OCI-LY1 (cell line): ENCODE measurements at regions not wholly inside any gene's neighbourhood (a gene's known extent, or its start where the extent isn't known, plus 50 kb on each side); places are given as distances from the start of the nearest gene placed in this dataset.

ENCODE experiments used
- H2AFZ ChIP-seq: fragments of 200-600 bp; sonication (generic), shearing (Covaris generic); 2 replicates; pipeline ENCODE4 v1.6.0; 2014; ENCODE audit warnings: antibody characterized with exemption, mild to moderate bottlenecking, low read length
- H3F3A ChIP-seq: fragments of 200-600 bp; sonication (generic), shearing (Covaris generic); 2 replicates; pipeline ENCODE4 v1.6.0; 2014; ENCODE audit warnings: mild to moderate bottlenecking, antibody characterized with exemption, low read length, moderate library complexity; ENCODE audit not compliant: insufficient read depth
- H3K27ac ChIP-seq: fragments of 200-600 bp; sonication (generic); 2 replicates; pipeline ENCODE4 v1.5.1; 2014; ENCODE audit warnings: low read length, mixed run types, mild to moderate bottlenecking, low read depth; ENCODE audit not compliant: poor library complexity, severe bottlenecking
- H3K27me3 ChIP-seq: fragments of 200-600 bp; sonication (generic); 2 replicates; pipeline ENCODE4 v1.6.0; 2014; ENCODE audit warnings: antibody characterized with exemption, mild to moderate bottlenecking, low read length, moderate library complexity; ENCODE audit not compliant: insufficient read depth
- H3K36me3 ChIP-seq: fragments of 200-600 bp; sonication (generic); 2 replicates; pipeline ENCODE4 v1.6.1; 2014; ENCODE audit warnings: mild to moderate bottlenecking, antibody characterized with exemption, low read length, moderate library complexity, mixed read lengths; ENCODE audit not compliant: insufficient read depth
- H3K4me1 ChIP-seq: fragments of 200-600 bp; sonication (generic); 2 replicates; pipeline ENCODE4 v1.5.1; 2014; ENCODE audit warnings: mild to moderate bottlenecking, low read length, moderate library complexity; ENCODE audit not compliant: insufficient read depth, severe bottlenecking
- H3K4me2 ChIP-seq: fragments of 200-600 bp; sonication (generic), shearing (Covaris generic); 2 replicates; pipeline ENCODE4 v1.6.1; 2014; ENCODE audit warnings: low read length
- H3K4me3 ChIP-seq: fragments of 200-600 bp; sonication (generic); 2 replicates; pipeline ENCODE4 v1.5.1; 2014; ENCODE audit warnings: low read length, low read depth, mild to moderate bottlenecking, mixed read lengths; ENCODE audit not compliant: poor library complexity, severe bottlenecking
- H3K79me2 ChIP-seq: fragments of 200-600 bp; shearing (Covaris generic); 2 replicates; pipeline ENCODE4 v1.6.1; 2016; ENCODE audit warnings: mixed run types, low read length, mixed read lengths; ENCODE audit not compliant: insufficient read depth
- H3K9ac ChIP-seq: fragments of 200-600 bp; sonication (generic), shearing (Covaris generic); 2 replicates; pipeline ENCODE4 v1.6.1; 2014; ENCODE audit warnings: mild to moderate bottlenecking, low read length, mixed read lengths
- H3K9me2 ChIP-seq: fragments of 200-600 bp; sonication (generic), shearing (Covaris generic); 2 replicates; pipeline ENCODE4 v1.6.1; 2014; ENCODE audit warnings: low read depth, mild to moderate bottlenecking, low read length, mixed read lengths
- H3K9me3 ChIP-seq: fragments of 200-600 bp; shearing (Covaris generic); 2 replicates; pipeline ENCODE4 v1.6.1; 2014; ENCODE audit warnings: low read length, mixed read lengths
- H4K20me1 ChIP-seq: fragments of 200-600 bp; sonication (generic), shearing (Covaris generic); 2 replicates; pipeline ENCODE4 v1.6.0; 2016; ENCODE audit warnings: mild to moderate bottlenecking, low read length; ENCODE audit not compliant: insufficient read depth
- EZH2 ChIP-seq: fragments of 200-600 bp; sonication (generic), shearing (Covaris generic); IDR thresholded peaks from 2 replicates; pipeline ENCODE4 v1.8.0; 2017; ENCODE audit warnings: borderline replicate concordance, mixed run types, mild to moderate bottlenecking, antibody characterized with exemption, low read length, moderate library complexity, mixed read lengths
- TF ChIP-seq, protein P1 (sequence below): fragments of 200-600 bp; sonication (generic), shearing (Covaris generic); IDR thresholded peaks from 2 replicates; pipeline ENCODE4 v1.5.1; 2017; ENCODE audit warnings: mild to moderate bottlenecking, antibody characterized with exemption, low read length, moderate library complexity, mixed read lengths

DNA sequence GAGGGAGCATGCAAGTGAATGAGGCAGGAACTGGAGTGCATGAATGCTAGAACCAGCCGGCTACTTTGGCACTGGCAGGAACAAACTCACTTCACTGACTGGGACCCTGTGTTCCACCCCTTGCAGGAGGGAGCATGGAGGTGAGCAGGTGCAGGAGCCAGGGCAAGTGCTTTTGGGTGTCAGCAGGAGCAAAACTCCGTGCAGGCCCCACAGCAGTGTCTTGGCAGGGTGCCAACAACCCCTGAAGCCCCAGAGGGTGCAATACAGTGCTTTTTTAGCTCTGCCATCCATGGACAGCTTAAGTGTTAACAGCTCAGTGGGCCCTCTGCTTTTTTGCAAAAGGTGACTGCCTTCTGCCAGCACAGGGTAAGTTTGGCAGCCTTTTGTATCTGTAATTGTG, 245.8 kb upstream of the PCSK5 start:
- Histone ChIP-seq H3K4me3 (peak overlapping the region; percentile 6), H3K27me3 (no peaks in the 10 kb centered on the region), H3K36me3 (no peaks in the 10 kb centered on the region; the same call in 1 of the 2 replicates), H3K4me2 (peak overlapping the region; percentile 37; the same call in 1 of the 2 replicates), H3K4me1 (peaks cover 57% of the 10 kb centered on the region), H3K9me3 (0 out of 2 replicates have a peak, but pooled peaks cover 2% of the 10 kb centered on the region), H3K9ac (no peak overlapping the region; the same call in 1 of the 2 replicates), H4K20me1 (no peaks in the 10 kb centered on the region), H3K27ac (peak overlapping the region; percentile 71), H3F3A (no peaks in the 10 kb centered on the region), H2AFZ (no peak overlapping the region), H3K79me2 (no peaks in the 10 kb centered on the region), H3K9me2 (no peaks in the 10 kb centered on the region)
- TF ChIP-seq, protein P1, sequence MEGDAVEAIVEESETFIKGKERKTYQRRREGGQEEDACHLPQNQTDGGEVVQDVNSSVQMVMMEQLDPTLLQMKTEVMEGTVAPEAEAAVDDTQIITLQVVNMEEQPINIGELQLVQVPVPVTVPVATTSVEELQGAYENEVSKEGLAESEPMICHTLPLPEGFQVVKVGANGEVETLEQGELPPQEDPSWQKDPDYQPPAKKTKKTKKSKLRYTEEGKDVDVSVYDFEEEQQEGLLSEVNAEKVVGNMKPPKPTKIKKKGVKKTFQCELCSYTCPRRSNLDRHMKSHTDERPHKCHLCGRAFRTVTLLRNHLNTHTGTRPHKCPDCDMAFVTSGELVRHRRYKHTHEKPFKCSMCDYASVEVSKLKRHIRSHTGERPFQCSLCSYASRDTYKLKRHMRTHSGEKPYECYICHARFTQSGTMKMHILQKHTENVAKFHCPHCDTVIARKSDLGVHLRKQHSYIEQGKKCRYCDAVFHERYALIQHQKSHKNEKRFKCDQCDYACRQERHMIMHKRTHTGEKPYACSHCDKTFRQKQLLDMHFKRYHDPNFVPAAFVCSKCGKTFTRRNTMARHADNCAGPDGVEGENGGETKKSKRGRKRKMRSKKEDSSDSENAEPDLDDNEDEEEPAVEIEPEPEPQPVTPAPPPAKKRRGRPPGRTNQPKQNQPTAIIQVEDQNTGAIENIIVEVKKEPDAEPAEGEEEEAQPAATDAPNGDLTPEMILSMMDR, result no peak
- no peak for TF ChIP-seq EZH2

DNA sequence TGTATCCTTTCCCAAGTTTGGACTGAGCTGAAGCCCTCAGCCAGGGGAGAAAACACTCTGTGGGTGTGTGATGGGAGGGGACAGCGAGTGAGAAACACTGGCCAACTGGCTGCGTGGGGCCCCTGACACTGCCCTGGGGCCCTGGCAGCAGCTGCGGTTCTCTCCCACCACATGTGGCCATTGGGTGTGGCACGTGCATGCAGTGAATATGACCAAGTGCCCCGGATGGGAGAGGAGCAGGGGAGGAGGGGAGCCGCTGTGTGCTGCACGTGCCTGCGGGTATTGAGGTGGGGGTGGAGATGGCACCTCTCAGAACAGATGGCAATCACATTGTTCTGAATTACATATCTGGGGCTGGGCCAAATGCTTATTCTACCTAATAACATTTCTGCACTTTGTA, 242.4 kb upstream of the PCSK5 start:
- no peaks in the 10 kb centered on the region for H3K79me2 ChIP-seq
- H3K36me3 ChIP-seq, result no peaks in the 10 kb centered on the region; the same call in 1 of the 2 replicates
- no peaks in the 10 kb centered on the region for H3F3A ChIP-seq
- no peak overlapping the region for H3K27ac ChIP-seq
- H3K4me2 ChIP-seq, result no peak overlapping the region
- H3K9me3 ChIP-seq, result 0 out of 2 replicates have a peak, but pooled peaks cover 2% of the 10 kb centered on the region
- peaks cover 23% of the 10 kb centered on the region for H3K4me1 ChIP-seq
- no peaks in the 10 kb centered on the region for H3K27me3 ChIP-seq
- no peak overlapping the region for H2AFZ ChIP-seq
- H3K4me3 ChIP-seq, result no peak overlapping the region
- TF ChIP-seq EZH2, result no peak
- TF ChIP-seq, protein P1, result no peak
- H3K9me2 ChIP-seq, result no peaks in the 10 kb centered on the region
- no peak overlapping the region for H3K9ac ChIP-seq
- H4K20me1 ChIP-seq, result no peaks in the 10 kb centered on the region

DNA sequence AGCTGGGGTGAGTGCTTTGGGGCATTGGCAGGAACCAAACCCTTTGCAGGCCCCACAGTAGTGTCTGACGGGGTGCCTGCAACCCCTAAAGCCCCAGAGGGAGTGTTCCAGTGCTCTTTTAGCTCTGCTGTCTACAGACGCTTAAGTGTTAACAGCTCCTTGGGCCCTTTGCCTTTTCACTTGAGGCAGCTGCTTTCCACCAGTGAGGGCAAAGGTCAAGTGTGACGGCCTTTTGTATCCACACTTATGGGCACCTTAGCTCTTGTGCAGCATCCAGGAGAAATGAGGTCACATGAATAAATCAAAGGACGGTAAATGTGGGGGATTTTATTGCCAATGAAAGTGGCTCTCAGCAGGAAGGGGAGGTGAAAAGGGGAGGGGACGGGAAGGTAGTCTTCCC, 241.4 kb upstream of the PCSK5 start:
- H3K9me2 ChIP-seq, result no peaks in the 10 kb centered on the region

More for the DNA sequence above, 241.4 kb upstream of the PCSK5 start:
- H3K27me3 ChIP-seq, result no peaks in the 10 kb centered on the region
- H3K4me1 ChIP-seq, result peaks cover 13% of the 10 kb centered on the region
- no peak overlapping the region for H3K4me2 ChIP-seq
- no peaks in the 10 kb centered on the region for H3K79me2 ChIP-seq
- H3K9ac ChIP-seq, result no peak overlapping the region
- H3K27ac ChIP-seq, result no peak overlapping the region
- H2AFZ ChIP-seq, result no peak overlapping the region
- no peak overlapping the region for H3K4me3 ChIP-seq
- 0 out of 2 replicates have a peak, but pooled peaks cover 2% of the 10 kb centered on the region for H3K9me3 ChIP-seq
- TF ChIP-seq EZH2, result no peak
- TF ChIP-seq, protein P1, result no peak
- no peaks in the 10 kb centered on the region; the same call in 1 of the 2 replicates for H3K36me3 ChIP-seq
- H3F3A ChIP-seq, result no peaks in the 10 kb centered on the region
- H4K20me1 ChIP-seq, result no peaks in the 10 kb centered on the region
